Lower leg skin (tissue), 4 donors: ENCODE measurements at regions not wholly inside any gene's neighbourhood (a gene's known extent, or its start where the extent isn't known, plus 50 kb on each side); places are given as distances from the start of the nearest gene placed in this dataset.

Experiments
- DNase-seq, 2 donors: peaks; one replicate each; pipeline ENCODE4 v3.0.0-alpha.2; 2019; ENCODE audit warnings: low spot score in 2 of 2
- H3K4me3 ChIP-seq: fragments of 200-600 bp; sonication (generic); 2 replicates; pipeline ENCODE4 v1.5.1; 2017; ENCODE audit warnings: mild to moderate bottlenecking, low read depth; ENCODE audit not compliant: poor library complexity, severe bottlenecking
- POLR2A ChIP-seq, 2 donors: fragments of 450-650 bp; IDR thresholded peaks; one replicate each; pipeline ENCODE4 v1.6.1; 2016 to 2017; ENCODE audit warnings: antibody characterized with exemption in 2 of 2, mild to moderate bottlenecking in 1 of 2, moderate library complexity in 1 of 2
- WGBS, 2 donors: methylation state at CpG; one replicate each; pipeline ENCODE4 v1.1.5; 2018; 5-methylcytosine and 5-hydroxymethylcytosine counted together
- intact Hi-C: fragments of 100-400 bp; cut with DNase I; formaldehyde crosslinking; loops from one replicate; pipeline ENCODE4 v1.15.0; 2023; ENCODE audit warnings: low total_unique reads
- TF ChIP-seq, protein P1 (sequence below), 3 donors: fragments of 450-650 bp; IDR thresholded peaks; one replicate each; pipeline ENCODE4 v1.5.1; 2016; ENCODE audit warnings: antibody characterized with exemption in 3 of 3, mild to moderate bottlenecking in 3 of 3, moderate library complexity in 2 of 3

DNA sequence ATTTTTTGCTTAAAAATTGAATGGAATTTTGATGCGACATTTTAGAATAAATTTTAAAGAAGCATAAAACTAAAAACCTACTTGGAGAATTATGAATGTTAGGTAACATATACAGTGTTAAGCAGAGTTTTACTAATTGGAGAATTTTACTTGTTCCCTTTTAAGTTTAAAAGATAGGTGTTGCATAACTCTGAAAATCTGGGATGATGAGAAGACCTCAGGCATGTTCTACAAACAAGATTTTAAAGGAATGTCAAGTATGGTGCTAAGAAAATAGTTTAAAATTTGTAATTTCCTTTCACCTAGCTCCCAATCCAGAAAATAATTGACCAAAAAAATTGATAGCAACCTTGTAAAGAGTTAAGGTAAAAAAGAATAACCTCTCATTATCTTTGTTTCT is 135.8 kb downstream of the RFC3 start:
- H3K4me3 ChIP-seq = no peak overlapping the region
- WGBS, 2 donors = 69 to 86% methylated on average over 1 of the region's 1 CpG
- no peak for DNase-seq
- TF ChIP-seq, protein P1, sequence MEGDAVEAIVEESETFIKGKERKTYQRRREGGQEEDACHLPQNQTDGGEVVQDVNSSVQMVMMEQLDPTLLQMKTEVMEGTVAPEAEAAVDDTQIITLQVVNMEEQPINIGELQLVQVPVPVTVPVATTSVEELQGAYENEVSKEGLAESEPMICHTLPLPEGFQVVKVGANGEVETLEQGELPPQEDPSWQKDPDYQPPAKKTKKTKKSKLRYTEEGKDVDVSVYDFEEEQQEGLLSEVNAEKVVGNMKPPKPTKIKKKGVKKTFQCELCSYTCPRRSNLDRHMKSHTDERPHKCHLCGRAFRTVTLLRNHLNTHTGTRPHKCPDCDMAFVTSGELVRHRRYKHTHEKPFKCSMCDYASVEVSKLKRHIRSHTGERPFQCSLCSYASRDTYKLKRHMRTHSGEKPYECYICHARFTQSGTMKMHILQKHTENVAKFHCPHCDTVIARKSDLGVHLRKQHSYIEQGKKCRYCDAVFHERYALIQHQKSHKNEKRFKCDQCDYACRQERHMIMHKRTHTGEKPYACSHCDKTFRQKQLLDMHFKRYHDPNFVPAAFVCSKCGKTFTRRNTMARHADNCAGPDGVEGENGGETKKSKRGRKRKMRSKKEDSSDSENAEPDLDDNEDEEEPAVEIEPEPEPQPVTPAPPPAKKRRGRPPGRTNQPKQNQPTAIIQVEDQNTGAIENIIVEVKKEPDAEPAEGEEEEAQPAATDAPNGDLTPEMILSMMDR (IDR thresholded peaks at IDR 0.05) = no peak
- no peak for TF ChIP-seq POLR2A (IDR thresholded peaks at IDR 0.05)
- intact Hi-C loops = no loop called here

DNA sequence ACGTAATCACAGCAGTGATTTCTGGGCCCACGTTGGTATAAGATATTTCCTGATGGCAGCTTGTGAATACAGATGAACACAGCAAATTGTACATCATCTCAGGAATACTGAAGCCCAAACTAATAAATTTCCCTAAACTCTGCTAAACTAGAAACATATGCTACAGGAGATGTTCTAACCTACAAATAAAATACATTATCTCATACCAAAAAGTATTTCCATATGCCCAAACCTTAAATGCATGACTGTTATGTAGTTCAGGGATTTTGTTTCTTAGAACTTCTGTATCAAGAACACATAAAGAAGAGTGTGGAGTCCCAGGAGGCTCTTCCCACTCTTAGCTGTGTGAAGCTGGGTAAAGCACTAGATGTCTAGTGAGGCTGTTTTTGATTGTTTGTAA is 138.4 kb downstream of the RFC3 start:
- no peak for DNase-seq
- 61 to 67% methylated on average over 2 of the region's 2 CpGs for WGBS, 2 donors
- intact Hi-C loops = no loop called here
- TF ChIP-seq, protein P1 (IDR thresholded peaks at IDR 0.05) = no peak
- no peak for TF ChIP-seq POLR2A (IDR thresholded peaks at IDR 0.05)
- H3K4me3 ChIP-seq = no peak overlapping the region

DNA sequence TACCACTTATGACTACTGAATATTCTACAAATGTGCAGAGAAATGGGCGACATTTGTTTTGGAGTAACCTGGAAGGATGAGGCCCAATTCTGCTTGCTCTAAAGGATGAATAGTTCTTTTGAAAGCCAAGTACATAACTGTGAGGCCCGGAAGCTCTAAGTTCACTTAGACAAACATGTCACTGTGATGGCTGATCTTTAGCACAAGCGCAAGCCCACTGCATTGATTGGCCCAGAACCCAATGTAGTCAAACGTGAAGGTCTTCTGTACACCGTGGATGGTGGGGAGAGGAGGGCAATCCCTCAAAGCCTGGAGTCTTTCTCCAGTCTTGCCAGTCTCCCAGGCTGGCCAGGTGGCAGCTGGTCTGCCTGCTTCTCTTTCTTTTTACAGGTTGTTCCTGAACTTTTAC is 139.6 kb downstream of the RFC3 start:
- TF ChIP-seq, protein P1 (IDR thresholded peaks at IDR 0.05) = no peak
- TF ChIP-seq POLR2A (IDR thresholded peaks at IDR 0.05) = no peak
- no peak for DNase-seq
- WGBS, 2 donors = 87 to 94% methylated on average over 5 of the region's 5 CpGs
- H3K4me3 ChIP-seq = no peak overlapping the region
- intact Hi-C loops = no loop called here

DNA sequence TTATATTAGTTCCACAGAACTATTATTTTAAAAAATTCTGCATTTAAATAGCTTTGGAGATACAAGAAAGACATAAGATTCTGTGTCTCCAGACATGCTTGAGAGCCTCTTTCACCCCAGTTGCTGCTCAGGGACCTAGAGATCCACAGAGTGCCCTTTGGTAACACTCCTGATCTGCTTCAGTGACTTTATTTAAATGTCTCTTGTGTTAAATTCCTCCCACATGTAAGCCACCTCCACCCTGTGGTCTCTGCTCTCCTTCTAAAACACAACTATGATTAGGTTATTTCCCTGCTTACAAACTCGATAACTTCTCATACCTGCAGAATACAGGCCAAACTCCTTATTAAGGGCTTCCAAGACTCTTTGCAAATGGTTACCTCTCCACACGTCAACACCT is 141.0 kb downstream of the RFC3 start:
- WGBS, 2 donors = 93 to 98% methylated on average over 2 of the region's 2 CpGs
- no peak for DNase-seq
- H3K4me3 ChIP-seq = no peak overlapping the region
- intact Hi-C loops = no loop called here
- TF ChIP-seq, protein P1 (IDR thresholded peaks at IDR 0.05) = no peak
- no peak for TF ChIP-seq POLR2A (IDR thresholded peaks at IDR 0.05)

DNA sequence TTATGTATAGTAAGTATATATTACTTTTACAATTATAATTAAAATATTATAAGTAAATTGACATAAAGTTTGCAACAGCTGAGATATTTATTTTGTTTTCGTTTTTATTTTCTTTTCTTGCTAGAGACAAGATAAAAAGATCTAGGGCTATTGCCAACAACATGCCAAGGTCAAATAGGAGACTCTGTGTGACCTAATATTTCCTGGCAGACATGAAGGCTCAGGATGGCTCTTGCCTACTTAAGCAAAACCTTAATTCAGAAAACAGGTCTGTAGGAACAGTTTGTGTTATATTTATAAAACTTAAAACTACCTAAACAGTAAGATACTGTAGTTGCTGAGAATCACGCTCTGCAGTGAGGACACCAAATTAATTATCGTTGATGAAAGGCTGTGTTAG is 145.2 kb downstream of the RFC3 start:
- TF ChIP-seq POLR2A (IDR thresholded peaks at IDR 0.05) = no peak
- TF ChIP-seq, protein P1 (IDR thresholded peaks at IDR 0.05) = no peak
- no peak for DNase-seq
- 73 to 78% methylated on average over 3 of the region's 3 CpGs for WGBS, 2 donors
- no peak overlapping the region for H3K4me3 ChIP-seq
- intact Hi-C loops = no loop called here

DNA sequence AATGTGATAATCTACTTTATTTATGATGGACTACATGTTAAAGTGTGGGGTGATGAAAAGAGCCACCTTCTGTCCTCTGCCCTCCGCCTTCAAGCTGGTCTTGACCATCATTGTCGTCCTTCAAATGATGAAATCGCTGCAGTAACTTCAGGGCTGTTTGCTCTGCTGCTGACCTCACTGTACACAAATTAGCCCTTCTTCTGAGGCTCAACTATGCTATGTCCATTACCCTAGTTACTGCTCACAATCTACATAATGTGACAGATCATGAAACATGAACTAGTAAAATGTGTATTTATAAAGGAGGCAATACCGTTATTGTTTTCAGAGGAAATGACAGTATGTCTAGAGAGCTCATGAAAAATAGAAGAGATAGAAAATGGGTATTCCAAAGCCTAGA is 145.9 kb downstream of the RFC3 start:
- no peak overlapping the region for H3K4me3 ChIP-seq
- intact Hi-C loops = no loop called here
- no peak for DNase-seq
- WGBS, 2 donors = 86 to 94% methylated on average over 4 of the region's 4 CpGs
- TF ChIP-seq, protein P1 (IDR thresholded peaks at IDR 0.05) = no peak
- no peak for TF ChIP-seq POLR2A (IDR thresholded peaks at IDR 0.05)
